GM21717 (cell line): ENCODE measurements at regions not wholly inside any gene's neighbourhood (a gene's known extent, or its start where the extent isn't known, plus 50 kb on each side); places are given as distances from the start of the nearest gene placed in this dataset.

ENCODE experiments used
- ATAC-seq: cut with Tn5 transposase; IDR thresholded peaks from one replicate; pipeline ENCODE4 v1.9.1; 2021; ENCODE audit warnings: mild to moderate bottlenecking, moderate library complexity; ENCODE audit not compliant: unreplicated experiment

DNA sequence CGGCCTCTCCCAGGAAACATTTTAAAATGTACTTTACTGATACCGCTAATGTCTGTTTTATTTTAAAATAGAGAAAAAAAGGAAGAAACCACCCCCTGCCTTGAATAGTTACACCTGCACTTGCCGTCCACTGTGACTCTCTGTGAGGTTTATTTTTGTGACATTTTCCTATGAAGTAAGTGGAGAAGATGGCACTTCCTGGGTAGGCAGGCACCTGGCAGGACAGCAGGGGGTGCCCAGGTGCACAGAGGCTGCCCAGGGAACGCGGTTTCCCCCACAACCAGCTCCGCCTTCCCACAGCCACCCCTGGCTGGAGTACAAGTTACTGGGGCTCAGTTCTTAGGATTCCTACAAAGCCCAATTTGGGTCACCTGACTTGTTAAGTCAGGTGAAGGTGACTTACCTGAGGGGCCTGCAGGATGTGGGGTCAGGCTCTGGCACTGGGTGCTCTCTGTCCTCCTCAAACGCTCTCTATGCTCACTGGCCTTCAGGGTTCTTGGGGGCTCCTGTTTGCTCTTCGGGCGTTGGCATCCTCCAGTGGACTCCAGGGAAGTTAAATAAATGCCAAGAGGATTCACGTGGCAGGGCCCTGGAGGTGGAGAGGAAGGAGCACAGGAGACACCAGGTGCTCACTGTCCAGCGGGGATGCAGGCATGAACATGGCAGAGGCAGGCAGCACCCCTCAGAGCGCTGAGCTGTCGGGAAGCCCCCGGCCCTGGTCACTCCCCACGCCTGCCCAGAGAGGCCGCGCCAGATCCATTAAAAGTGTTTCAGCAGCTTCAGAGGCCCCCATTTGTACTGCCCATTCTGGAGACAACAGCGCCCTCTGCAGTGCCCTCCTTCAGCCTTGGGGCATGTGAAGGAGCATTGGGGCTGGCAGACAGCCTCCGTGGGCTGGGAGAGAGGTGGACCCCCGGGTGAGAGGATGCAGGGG lies 1021.2 kb downstream of the TBC1D22A start:
- no peak for ATAC-seq

DNA sequence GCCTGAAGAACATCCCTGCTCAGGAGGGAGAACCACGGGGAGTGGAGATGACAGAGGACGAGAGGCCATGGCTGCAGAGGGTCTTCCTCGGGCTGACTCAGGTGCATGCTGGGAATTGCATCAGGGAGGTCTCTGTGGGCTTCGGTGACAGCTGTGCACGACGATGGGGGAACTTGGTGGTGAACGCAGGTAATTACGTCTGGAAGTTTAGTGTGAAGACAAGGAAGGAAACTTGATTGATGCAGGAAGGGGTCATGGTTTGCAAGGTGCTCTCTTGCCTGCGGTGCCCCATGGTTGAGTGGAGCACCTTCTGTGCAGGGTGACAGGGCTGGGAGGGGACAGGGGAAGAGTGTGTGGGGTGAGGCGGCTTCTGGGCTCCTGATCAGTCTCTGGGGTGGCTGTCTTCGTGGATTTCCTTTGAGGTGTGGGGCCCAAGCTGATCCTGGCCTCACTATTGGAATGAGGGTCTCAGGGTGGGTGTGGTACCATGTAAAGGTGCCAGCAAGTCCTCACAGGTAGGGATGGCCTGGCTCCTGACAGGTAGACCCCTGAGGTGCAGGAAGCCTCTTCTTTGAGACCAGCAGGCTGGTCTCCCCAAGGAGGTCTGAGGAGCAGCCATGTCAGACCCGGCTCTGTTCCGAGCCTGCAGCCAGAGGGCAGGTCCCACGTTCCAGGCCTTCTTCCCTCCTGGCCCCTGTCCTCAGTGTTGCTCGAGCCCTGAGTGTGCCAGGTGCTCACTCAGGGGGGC lies 1020.1 kb downstream of the TBC1D22A start:
- no peak for ATAC-seq

DNA sequence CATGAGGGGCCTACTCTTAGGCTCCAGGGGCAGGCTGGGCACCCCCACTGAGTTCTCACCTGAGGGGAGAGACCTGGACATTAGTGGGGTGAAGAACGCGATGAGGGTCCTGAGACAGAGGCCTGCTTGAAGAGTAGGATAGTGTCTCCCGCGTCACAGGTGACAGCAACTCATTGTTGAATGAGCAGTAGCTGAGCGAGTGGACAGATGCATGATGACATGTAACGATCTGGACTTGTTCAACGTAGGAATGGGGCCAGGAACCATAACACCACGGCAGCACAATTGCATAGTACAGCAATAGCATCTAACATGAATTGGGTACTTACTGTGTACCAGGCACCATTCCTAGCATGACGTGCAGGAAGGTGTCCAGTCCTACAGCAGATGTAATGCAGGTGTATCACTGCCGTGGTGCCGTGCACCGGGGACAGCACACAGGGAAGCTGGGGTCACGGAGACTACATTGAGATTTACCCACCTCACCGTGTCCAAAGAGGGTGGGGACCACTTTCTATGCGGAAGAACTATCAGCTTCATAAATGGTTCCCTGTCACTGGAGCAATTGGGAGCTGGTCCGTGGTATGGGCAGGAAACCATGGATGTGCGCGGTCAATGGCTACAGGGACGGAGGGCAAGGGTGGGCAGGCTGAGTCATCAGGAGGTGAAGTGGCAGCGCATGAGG lies 1019.1 kb downstream of the TBC1D22A start:
- ATAC-seq: no peak

DNA sequence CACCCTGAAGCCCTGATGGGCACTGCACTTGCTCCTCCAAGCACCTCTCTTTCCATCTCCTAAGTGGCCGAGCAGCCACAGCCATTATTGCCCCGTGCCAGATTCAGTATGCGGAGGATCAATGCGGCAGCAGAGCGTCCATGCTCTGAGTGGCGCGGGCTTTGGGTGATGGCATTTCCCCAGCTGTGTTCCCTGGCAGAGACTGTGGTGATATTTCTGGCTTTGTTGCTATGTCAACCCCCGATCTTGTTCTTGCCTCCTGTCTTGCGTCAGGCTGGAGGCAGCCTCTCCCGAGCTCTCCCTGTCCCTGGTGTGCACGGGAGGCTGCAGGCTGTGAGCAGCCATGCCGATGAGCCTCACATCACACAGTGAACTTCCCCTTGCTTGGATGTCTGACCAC lies 1018.6 kb downstream of the TBC1D22A start:
- no peak for ATAC-seq

DNA sequence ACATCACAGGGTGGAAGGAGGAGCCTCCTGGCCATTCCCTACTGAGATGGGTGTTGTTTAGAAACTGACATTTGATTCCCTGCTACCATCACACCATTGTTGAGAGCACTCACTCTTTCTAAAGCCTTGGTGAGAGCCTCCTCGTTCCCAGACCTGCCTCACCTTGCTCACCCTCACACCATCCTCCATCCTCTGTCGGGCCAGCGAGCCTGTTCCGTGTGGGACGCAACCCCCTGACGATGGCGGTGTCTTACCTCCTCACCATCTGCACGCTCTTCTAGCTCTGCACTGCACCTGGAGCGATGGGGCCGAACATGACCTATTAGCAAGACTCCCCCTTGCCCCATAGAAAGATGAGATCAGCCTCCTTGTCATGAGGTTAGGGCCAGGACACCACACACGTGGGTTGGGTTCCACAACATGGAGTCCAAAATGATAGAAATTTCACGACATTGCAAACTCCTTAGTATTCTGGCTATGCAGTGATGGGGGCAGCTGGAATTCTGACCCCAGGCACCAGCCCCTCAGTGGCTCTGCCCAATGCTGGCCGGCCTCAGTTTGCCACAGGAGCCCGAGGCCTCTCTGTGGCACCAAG lies 1017.9 kb downstream of the TBC1D22A start:
- ATAC-seq: no peak

DNA sequence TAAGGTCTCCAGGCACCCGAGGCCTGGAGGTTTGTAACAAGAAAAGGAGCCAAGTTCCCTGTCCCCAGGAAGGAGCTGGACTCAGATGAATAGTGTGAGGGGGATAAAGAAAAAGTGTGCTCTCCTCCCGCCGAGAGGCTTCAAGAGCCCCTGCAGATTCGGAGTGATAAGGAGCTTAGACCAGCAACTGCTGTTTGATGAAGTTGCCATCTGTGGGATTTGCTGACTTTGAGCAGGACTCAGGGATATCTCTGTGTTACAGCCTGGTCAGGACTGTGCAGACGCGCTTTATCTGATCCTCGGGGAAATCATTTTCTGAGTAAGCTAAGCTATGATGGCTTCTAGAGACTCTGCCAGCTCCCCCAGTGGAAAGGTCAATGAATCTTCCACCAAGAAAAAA lies 1017.0 kb downstream of the TBC1D22A start:
- ATAC-seq: no peak

DNA sequence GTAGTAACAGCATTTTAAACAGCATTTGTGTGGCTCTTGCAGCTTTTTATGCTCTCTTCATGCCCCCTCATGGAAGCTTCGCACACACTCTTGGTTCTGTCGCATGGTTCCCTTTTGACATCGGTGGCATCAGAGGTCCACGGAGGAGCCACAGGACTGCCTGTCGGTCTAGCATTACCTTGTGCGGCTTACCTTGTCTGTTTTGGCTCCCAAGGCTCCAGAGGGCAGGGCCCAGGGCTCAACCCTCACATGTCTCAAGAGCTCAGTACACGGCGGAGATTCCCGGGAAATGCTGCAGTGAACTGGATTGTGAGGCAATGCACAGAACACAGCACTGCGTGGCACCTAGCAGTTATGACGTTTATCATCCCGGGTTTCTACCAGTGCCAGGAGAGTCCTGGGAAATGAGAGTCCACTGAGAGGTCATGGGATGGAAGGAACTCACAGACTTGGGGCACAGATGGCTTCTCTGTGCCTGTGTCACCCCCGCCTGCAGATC lies 1015.8 kb downstream of the TBC1D22A start:
- ATAC-seq: no peak

DNA sequence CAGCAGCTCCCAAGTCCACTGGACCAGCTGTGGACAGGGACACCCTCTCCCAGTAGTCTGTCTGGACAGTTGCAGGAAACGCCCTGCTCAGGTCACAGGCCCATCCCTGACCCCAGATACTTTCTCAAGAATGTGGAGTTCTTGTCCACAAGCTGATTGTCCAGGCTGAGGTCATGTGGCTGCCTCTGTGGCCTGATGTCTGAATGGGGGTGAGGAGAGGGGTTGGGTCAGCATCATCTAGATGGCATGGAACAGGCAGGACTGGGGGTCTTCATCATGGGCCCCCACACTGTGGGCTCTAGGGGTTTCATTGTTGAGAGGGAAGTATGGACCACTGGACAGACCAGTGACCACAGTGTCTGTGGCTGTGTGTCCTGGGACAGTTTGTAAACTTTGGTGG lies 1015.0 kb downstream of the TBC1D22A start:
- no peak for ATAC-seq

DNA sequence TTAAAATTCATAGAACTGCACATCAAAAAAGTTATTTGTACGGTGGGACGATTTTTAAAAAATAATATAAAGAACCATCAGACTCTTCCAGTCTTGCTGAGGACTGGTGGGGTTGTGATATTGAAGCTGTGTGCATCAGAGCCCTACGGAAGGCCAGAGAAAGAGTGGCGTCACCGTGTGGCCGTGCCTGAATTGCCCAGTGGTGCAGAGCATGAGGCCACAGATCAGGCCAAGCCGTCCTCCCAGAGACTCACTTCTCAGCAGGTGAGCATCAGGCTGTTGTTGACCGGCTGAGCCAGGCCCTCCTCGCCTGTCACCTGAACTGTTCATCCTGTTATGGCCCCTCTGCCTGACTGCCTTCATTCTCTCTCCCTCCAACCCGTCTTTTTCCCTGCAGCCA lies 1013.9 kb downstream of the TBC1D22A start:
- ATAC-seq: no peak

DNA sequence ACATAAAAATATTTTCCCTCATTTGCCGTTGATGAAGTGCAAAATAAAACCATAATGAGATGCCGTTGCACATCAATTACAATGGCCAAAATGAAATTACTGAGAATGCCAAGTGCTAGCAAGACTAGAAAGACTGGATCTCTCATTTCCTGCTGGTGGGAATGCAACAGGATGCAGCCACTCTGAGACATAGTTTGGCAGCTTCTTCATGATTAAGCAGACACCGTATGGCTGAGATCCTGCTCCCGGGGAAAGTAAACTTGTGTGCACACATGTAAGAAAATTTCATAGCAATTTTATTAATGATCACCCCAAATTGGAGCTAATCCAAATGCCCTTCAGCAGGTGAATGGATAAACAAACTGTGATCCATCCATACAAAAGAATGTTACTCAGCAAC lies 1013.2 kb downstream of the TBC1D22A start:
- ATAC-seq: no peak

DNA sequence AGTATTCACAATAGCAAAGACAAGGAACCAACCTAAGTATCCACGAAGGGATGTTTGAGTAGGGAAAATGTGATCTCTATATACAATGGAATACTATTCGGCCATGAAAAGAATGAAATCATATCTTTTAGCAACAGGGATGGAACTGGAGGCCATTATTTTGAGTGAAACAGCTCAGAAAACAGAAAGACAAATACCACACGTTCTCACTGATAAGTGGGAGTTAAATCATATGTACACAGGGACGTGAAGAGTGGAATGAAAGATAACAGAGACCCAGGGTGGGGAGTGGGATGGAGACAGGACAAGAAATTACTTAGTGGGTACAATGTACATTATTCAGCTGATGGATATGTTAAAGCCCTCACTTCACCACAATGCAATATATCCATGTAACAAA lies 1012.7 kb downstream of the TBC1D22A start:
- no peak for ATAC-seq

DNA sequence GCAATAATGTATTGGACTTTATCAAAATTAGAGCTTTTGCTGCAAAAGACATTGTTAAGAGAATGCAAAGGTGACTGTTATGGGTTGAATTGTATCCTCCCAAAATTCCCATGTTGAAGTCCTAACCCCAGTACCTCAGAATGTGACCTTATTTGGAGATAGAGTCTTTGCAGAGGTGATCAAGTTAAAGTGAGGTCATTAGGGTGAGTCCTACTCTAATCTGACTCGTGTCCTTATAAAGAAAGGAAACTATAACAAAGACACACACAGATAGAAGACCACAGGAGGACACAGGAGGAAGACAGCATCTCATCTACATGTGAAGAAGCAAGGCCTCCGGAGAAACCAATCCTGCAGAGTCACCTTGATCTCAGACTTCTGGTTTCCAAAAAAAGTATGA lies 1011.2 kb downstream of the TBC1D22A start:
- ATAC-seq: no peak

DNA sequence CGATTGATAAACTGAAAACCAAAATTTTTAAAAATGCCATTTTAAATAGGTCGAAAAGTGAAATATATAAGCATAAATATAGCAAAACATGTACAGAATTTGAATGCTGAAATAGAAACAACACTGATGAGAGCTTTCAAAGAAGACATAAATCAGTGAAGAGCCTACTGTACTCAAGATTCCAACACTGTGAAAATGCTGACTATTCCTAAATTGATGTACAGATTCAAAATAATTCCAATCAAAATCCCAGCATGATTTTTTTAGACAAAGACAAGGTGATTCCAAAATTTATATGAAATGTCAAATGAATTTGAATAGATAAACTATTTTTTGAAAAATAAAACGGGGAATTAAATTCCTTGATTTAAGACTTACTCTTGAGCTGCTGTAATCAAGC lies 1010.4 kb downstream of the TBC1D22A start:
- ATAC-seq: no peak

DNA sequence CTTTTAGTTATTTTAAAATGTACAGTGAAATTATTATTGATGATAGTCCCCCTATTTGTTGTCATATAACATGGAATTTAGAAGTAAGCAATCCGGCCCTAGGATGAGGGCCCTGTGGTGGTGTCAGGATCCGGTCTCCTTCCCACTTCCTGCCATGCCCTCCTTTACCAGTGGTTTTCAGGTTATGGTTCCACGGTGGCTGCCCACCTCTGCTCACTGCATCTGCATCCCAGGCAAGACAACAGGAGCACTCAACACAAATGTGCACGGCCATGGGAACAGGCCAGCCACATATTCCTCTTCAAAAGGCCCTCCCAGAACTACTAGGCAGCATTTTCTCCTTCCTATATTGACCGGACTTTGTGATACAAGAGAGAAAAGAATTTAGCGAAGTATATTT lies 1007.2 kb downstream of the TBC1D22A start:
- ATAC-seq: no peak

DNA sequence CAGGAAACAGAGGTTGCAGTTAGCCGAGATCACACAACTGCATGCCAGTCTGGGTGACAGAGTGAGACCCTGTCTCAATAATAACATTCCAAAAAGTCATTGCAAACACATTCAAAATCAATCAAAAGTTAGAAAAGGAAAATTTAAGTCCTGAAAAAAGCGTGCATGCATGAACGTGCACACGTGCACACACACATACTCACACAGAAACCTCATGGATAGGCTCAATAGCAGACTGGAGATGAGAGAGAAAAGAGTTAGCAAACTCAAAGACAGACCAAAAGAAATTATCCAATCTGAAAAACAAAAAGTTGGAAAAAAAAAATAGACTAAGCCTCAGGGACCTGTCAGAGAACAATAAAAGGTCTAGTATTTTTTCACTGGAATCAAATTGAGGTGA lies 1005.6 kb downstream of the TBC1D22A start:
- no peak for ATAC-seq

DNA sequence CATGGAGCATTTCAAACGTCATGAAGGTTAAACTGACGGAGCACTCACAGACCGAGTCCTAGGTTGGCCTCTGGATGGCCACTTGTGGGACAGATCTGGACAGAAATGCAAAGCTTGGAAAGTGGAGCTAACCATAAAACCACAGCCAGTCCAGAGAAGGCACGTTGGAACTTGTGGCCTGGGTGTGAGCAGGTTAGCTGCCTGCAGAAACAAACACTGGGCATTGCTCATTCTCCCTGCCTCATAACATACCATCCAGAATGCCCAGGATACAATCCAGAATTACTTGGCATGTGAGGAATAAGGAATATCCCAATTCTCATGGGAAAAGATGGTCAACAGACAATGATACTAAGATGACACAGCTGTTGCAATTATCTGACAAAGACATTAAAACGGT lies 1005.0 kb downstream of the TBC1D22A start:
- no peak for ATAC-seq

DNA sequence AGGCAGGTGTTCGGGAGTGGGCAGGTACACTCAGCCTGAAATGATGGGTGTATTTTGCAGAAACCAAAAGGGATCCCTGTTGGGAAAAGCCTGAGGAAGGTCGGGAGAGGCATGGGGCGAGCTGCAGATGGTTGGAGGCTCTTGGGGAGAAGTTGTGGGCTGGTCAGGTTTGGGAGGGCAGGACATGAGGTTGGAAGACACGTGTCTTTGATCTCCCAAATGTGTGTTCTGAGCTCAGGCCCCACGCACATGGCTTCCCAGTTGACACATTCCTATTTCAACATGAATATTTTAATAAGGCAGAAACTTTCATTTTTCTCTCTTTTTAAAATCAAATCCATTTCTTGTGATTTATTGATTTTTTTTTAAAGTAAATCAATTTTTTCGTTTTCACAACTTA lies 1003.3 kb downstream of the TBC1D22A start:
- no peak for ATAC-seq

DNA sequence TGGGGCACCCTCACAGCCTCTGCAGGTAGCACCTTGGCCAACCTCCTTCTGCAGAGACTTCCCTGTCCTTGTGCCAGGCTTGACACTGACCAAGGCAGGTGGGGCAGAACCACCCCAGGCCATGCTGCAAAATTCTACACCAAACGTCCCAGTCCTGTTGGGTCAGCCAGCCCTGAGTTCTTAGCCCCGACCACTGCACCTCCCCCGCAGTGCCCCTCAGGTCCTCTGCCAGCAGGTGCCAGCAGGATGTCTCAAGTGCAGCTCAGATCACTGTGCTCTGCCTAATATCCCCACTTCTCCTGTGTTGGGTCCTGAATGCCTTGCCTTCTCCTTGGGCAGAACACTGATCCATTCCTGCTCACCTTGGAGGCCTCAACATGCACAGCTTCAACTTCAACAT lies 999.7 kb downstream of the TBC1D22A start:
- ATAC-seq: no peak

DNA sequence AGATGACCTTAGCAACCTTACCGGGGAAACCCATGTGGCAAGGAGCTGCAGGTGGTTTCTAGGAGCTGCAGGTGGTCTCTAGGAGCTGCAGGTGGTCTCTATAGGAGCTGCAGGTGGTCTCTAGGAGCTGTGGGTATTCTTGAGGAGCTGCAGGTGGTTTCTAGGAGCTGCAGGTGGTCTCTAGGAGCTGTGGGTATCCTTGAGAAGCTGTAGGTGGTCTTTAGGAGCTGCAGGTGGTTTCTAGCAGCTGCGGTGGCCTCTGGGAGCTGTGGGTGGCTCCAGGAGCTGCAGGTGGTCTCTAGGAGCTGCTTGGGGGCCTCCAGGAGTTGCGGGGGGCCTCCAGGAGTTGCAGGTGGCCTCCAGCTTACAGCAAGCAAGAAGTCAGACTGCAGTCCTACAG lies 997.5 kb downstream of the TBC1D22A start:
- no peak for ATAC-seq

DNA sequence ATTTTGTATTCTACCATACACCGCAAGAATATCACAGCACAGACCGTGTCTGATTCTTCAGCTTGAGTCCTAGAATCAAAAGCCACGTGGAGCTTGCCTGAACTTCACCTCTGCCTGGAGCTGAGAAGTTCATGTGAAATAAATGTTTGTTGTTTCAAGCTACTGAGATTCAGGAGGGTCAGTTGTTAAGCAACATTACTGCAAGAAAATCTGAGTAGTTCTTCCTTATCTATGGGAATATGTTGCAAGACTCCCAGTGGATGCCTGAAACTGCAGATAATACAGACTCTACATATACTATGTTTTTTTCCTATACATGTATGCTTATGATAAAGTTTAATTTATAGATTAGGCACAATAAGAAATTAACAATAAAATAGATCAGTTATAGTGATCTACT lies 995.3 kb downstream of the TBC1D22A start:
- ATAC-seq: no peak

DNA sequence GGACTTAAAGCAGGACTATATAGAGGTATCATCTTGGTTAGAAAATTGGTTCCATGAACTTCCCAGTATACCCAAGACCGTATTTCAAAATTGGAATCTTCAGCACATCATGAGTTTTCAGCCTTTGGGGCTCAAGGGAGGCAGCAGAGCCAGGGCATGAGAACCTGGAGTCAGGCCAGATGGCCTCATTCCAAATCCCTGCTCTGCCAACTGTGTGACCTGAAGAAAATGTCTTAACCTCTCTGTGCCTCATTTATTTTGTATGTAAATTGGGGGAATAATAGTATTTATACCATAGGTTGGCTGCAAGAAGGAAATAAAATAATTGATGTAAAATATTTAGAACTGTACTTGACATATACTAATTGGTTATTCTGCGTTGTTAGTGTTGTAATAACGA lies 987.6 kb downstream of the TBC1D22A start:
- no peak for ATAC-seq
